GM12891 (cell line): ENCODE measurements at regions not wholly inside any gene's neighbourhood (a gene's known extent, or its start where the extent isn't known, plus 50 kb on each side); places are given as distances from the start of the nearest gene placed in this dataset.

Experiments
- DNase-seq: peaks from one replicate; pipeline ENCODE4 v3.0.0; 2011; ENCODE audit warnings: low spot score; ENCODE audit not compliant: insufficient read length
- FAIRE-seq: peaks from 2 replicates; lab custom pipeline; 2011; peaks lifted over from hg19 to GRCh38; lab: Jason Lieb, UNC
- PAX5 ChIP-seq: IDR thresholded peaks from 2 replicates; pipeline ENCODE4 v1.6.1; 2011; ENCODE audit warnings: low read length, moderate library complexity, mild to moderate bottlenecking; ENCODE audit not compliant: insufficient read depth, severe bottlenecking
- POLR2A ChIP-seq: IDR thresholded peaks from 2 replicates; pipeline ENCODE4 v1.6.1; 2011; ENCODE audit warnings: low read depth, low read length, control low read depth
- POLR2AphosphoS5 ChIP-seq: IDR thresholded peaks from 2 replicates; pipeline ENCODE4 v1.6.1; 2011; ENCODE audit warnings: low read depth, low read length, control low read depth
- POU2F2 ChIP-seq: IDR thresholded peaks from 2 replicates; pipeline ENCODE4 v1.6.1; 2011; ENCODE audit warnings: low read depth, mild to moderate bottlenecking, control low read depth, low read length, moderate library complexity
- SPI1 ChIP-seq: IDR thresholded peaks from 2 replicates; pipeline ENCODE4 v1.6.1; 2011; ENCODE audit warnings: low read depth, low read length, control low read depth
- TAF1 ChIP-seq: IDR thresholded peaks from 2 replicates; pipeline ENCODE4 v1.6.1; 2011; ENCODE audit warnings: low read depth, low read length, control low read depth

- FAIRE-seq (no peak), DNase-seq (no peak)
- TF ChIP-seq PAX5 (no peak), POLR2AphosphoS5 (no peak), POLR2A (no peak), SPI1 (no peak), POU2F2 (no peak), TAF1 (no peak)
Measured at GRCh38 chr5:68630354-68630753, 414.8 kb downstream of the PIK3R1 start.

- no peak for TF ChIP-seq TAF1
- TF ChIP-seq POLR2AphosphoS5: no peak
- TF ChIP-seq PAX5: no peak
- TF ChIP-seq POU2F2: no peak
- TF ChIP-seq SPI1: no peak
- TF ChIP-seq POLR2A: no peak
- DNase-seq (no peak), FAIRE-seq (no peak)
Measured at GRCh38 chr5:68631884-68632283, 416.3 kb downstream of the PIK3R1 start.

- DNase-seq: no peak
- TF ChIP-seq PAX5 (no peak), POU2F2 (no peak), POLR2A (no peak), POLR2AphosphoS5 (no peak), TAF1 (no peak), SPI1 (no peak)
- no peak for FAIRE-seq
Measured at GRCh38 chr5:68641211-68641610, 425.7 kb downstream of the PIK3R1 start.

- TF ChIP-seq PAX5: no peak
- no peak for TF ChIP-seq POLR2AphosphoS5
- no peak for TF ChIP-seq SPI1
- FAIRE-seq: no peak
- no peak for DNase-seq
Measured at GRCh38 chr5:68643064-68643463, 427.5 kb downstream of the PIK3R1 start.

- peak; percentile 40 for FAIRE-seq
- TF ChIP-seq SPI1 (peak; percentile 87), POU2F2 (peak; percentile 93; the same call in 1 of the 2 replicates), POLR2AphosphoS5 (no peak), TAF1 (no peak)
- DNase-seq: peak; percentile 17
Measured at GRCh38 chr5:68644971-68645370, 429.4 kb downstream of the PIK3R1 start.

- DNase-seq: no peak
Measured at GRCh38 chr5:68646144-68646543, 430.6 kb downstream of the PIK3R1 start.

GRCh38 chr5:68647743-68648142 lies 432.2 kb downstream of the PIK3R1 start:
- FAIRE-seq: no peak
- no peak for DNase-seq
- no peak for TF ChIP-seq POLR2AphosphoS5
- no peak for TF ChIP-seq POU2F2
- TF ChIP-seq PAX5: no peak
- no peak for TF ChIP-seq TAF1
- TF ChIP-seq SPI1: no peak
- TF ChIP-seq POLR2A: no peak

More at GRCh38 chr5:68646144-68646543, 430.6 kb downstream of the PIK3R1 start:
- TF ChIP-seq POLR2A: no peak
- no peak for TF ChIP-seq POLR2AphosphoS5
- TF ChIP-seq SPI1: no peak
- no peak for TF ChIP-seq TAF1
- TF ChIP-seq POU2F2: no peak
- no peak for TF ChIP-seq PAX5
- no peak for FAIRE-seq

GRCh38 chr5:68648944-68649857 lies 433.6 kb downstream of the PIK3R1 start:
- TF ChIP-seq TAF1 (no peak), POLR2A (no peak), PAX5 (no peak), POU2F2 (no peak), POLR2AphosphoS5 (no peak), SPI1 (no peak)
- no peak for FAIRE-seq

GRCh38 chr5:68652534-68652965 lies 437.0 kb downstream of the PIK3R1 start:
- DNase-seq (no peak), FAIRE-seq (no peak)
- TF ChIP-seq TAF1: no peak
- TF ChIP-seq SPI1: no peak
- no peak for TF ChIP-seq PAX5
- TF ChIP-seq POLR2A: no peak
- TF ChIP-seq POU2F2: no peak
- no peak for TF ChIP-seq POLR2AphosphoS5

More at GRCh38 chr5:68648944-68649857, 433.6 kb downstream of the PIK3R1 start:
- DNase-seq: no peak

GRCh38 chr5:68653471-68653870 lies 437.9 kb downstream of the PIK3R1 start:
- FAIRE-seq: no peak
- no peak for DNase-seq
- no peak for TF ChIP-seq SPI1
- no peak for TF ChIP-seq PAX5
- no peak for TF ChIP-seq POU2F2
- TF ChIP-seq TAF1: no peak
- no peak for TF ChIP-seq POLR2AphosphoS5
- TF ChIP-seq POLR2A: no peak
